GM23338 (cell line): ENCODE measurements at regions not wholly inside any gene's neighbourhood (a gene's known extent, or its start where the extent isn't known, plus 50 kb on each side); places are given as distances from the start of the nearest gene placed in this dataset.

Experiments used
- CREB1 ChIP-seq: fragments of 250-450 bp; sonication (Bioruptor Pico); IDR thresholded peaks from 2 replicates; pipeline ENCODE4 v1.5.0; 2020; ENCODE audit warnings: low read depth, mild to moderate bottlenecking, moderate library complexity
- EZH2 ChIP-seq: fragments of 200-600 bp; sonication (generic); IDR thresholded peaks from one replicate; pipeline ENCODE4 v1.8.0; 2017; ENCODE audit warnings: antibody characterized with exemption, mild to moderate bottlenecking, low read depth; ENCODE audit not compliant: unreplicated experiment
- EZH2phosphoT487 ChIP-seq: fragments of 200-600 bp; sonication (generic); IDR thresholded peaks from one replicate; pipeline ENCODE4 v1.8.1; 2018; ENCODE audit warnings: antibody characterized with exemption; ENCODE audit not compliant: unreplicated experiment
- NANOG ChIP-seq: IDR thresholded peaks from 2 replicates; pipeline ENCODE4 v1.6.1; 2016; ENCODE audit warnings: antibody characterized with exemption, borderline replicate concordance
- POLR2AphosphoS5 ChIP-seq: IDR thresholded peaks from 2 replicates; pipeline ENCODE4 v1.6.1; 2016; ENCODE audit warnings: antibody characterized with exemption, low read depth
- REST ChIP-seq: IDR thresholded peaks from one replicate; pipeline ENCODE4 v1.6.1; 2018; ENCODE audit warnings: antibody characterized with exemption; ENCODE audit not compliant: unreplicated experiment
- STAT1 ChIP-seq: IDR thresholded peaks from one replicate; pipeline ENCODE4 v1.6.1; 2016; ENCODE audit warnings: antibody characterized with exemption; ENCODE audit not compliant: unreplicated experiment
- ZNF114 ChIP-seq: fragments of 250-450 bp; sonication (Bioruptor Pico); IDR thresholded peaks from 2 replicates; pipeline ENCODE4 v1.5.0; 2020; ENCODE audit warnings: mild to moderate bottlenecking, moderate library complexity
- TF ChIP-seq, protein P1 (sequence below), 2 experiments: fragments of 200-600 bp in 1 of 2; sonication (generic) in 1 of 2; conservative IDR thresholded peaks; 2 replicates each; pipeline versions ENCODE4 v1.5.1 to v1.6.1; 2016 to 2017; ENCODE audit warnings: antibody characterized with exemption in 2 of 2, low read depth in 2 of 2, mild to moderate bottlenecking in 2 of 2, moderate library complexity in 1 of 2
- TF ChIP-seq, protein P2 (sequence below): IDR thresholded peaks from 2 replicates; pipeline ENCODE4 v1.6.1; 2016; ENCODE audit warnings: antibody characterized with exemption

- TF ChIP-seq, protein P1, sequence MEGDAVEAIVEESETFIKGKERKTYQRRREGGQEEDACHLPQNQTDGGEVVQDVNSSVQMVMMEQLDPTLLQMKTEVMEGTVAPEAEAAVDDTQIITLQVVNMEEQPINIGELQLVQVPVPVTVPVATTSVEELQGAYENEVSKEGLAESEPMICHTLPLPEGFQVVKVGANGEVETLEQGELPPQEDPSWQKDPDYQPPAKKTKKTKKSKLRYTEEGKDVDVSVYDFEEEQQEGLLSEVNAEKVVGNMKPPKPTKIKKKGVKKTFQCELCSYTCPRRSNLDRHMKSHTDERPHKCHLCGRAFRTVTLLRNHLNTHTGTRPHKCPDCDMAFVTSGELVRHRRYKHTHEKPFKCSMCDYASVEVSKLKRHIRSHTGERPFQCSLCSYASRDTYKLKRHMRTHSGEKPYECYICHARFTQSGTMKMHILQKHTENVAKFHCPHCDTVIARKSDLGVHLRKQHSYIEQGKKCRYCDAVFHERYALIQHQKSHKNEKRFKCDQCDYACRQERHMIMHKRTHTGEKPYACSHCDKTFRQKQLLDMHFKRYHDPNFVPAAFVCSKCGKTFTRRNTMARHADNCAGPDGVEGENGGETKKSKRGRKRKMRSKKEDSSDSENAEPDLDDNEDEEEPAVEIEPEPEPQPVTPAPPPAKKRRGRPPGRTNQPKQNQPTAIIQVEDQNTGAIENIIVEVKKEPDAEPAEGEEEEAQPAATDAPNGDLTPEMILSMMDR (conservative IDR thresholded peaks at IDR 0.05; ENCODE audit: low read depth in 2 of 2) = no peak
- TF ChIP-seq POLR2AphosphoS5 (no peak), ZNF114 (CRISPR knock-in tag) (no peak), EZH2 (no peak), EZH2phosphoT487 (no peak), REST (no peak), CREB1 (CRISPR knock-in tag) (no peak), NANOG (no peak), STAT1 (no peak)
- TF ChIP-seq, protein P2, sequence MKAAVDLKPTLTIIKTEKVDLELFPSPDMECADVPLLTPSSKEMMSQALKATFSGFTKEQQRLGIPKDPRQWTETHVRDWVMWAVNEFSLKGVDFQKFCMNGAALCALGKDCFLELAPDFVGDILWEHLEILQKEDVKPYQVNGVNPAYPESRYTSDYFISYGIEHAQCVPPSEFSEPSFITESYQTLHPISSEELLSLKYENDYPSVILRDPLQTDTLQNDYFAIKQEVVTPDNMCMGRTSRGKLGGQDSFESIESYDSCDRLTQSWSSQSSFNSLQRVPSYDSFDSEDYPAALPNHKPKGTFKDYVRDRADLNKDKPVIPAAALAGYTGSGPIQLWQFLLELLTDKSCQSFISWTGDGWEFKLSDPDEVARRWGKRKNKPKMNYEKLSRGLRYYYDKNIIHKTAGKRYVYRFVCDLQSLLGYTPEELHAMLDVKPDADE = no peak
Measured at GRCh38 chr10:78774999-78775711, 293.6 kb upstream of the ZMIZ1 start.
